GM23248 (cell line): ENCODE measurements at regions not wholly inside any gene's neighbourhood (a gene's known extent, or its start where the extent isn't known, plus 50 kb on each side); places are given as distances from the start of the nearest gene placed in this dataset.

Experiments used
- DNase-seq: peaks from one replicate; pipeline ENCODE4 v3.0.0-alpha.2; 2015
- H2AFZ ChIP-seq: fragments of 200-600 bp; sonication (generic); 2 replicates; pipeline ENCODE4 v1.6.1; 2016; ENCODE audit warnings: antibody characterized with exemption
- H3F3A ChIP-seq: fragments of 200-600 bp; sonication (generic); 2 replicates; pipeline ENCODE4 v1.6.1; 2016; ENCODE audit warnings: mild to moderate bottlenecking, antibody characterized with exemption, mixed run types; ENCODE audit not compliant: insufficient read depth
- H3K27ac ChIP-seq: fragments of 200-600 bp; sonication (generic); 2 replicates; pipeline ENCODE4 v1.5.1; 2016; ENCODE audit warnings: mild to moderate bottlenecking
- H3K27me3 ChIP-seq: fragments of 200-600 bp; sonication (generic); replicated peaks from 2 replicates; pipeline ENCODE4 v1.6.1; 2016; ENCODE audit warnings: mild to moderate bottlenecking; ENCODE audit not compliant: insufficient read depth
- H3K36me3 ChIP-seq: fragments of 200-600 bp; sonication (generic); 2 replicates; pipeline ENCODE4 v1.6.1; 2016; ENCODE audit warnings: low read depth, mild to moderate bottlenecking
- H3K4me1 ChIP-seq: fragments of 200-600 bp; sonication (generic); 2 replicates; pipeline ENCODE4 v1.6.1; 2016; ENCODE audit warnings: mild to moderate bottlenecking; ENCODE audit not compliant: insufficient read depth
- H3K4me2 ChIP-seq: fragments of 200-600 bp; sonication (generic); one replicate; pipeline ENCODE4 v1.6.1; 2016; ENCODE audit warnings: mild to moderate bottlenecking; ENCODE audit not compliant: unreplicated experiment
- H3K4me3 ChIP-seq: fragments of 200-600 bp; sonication (generic); 2 replicates; pipeline ENCODE4 v1.5.1; 2016; ENCODE audit warnings: mild to moderate bottlenecking
- H3K79me2 ChIP-seq: fragments of 200-600 bp; sonication (generic); 2 replicates; pipeline ENCODE4 v1.6.1; 2016; ENCODE audit warnings: mild to moderate bottlenecking; ENCODE audit not compliant: insufficient read depth
- H3K9ac ChIP-seq: fragments of 200-600 bp; sonication (generic); 2 replicates; pipeline ENCODE4 v1.6.1; 2016; ENCODE audit warnings: mild to moderate bottlenecking
- H3K9me2 ChIP-seq: fragments of 200-600 bp; sonication (generic); 2 replicates; pipeline ENCODE4 v1.6.1; 2016; ENCODE audit warnings: mixed run types, mild to moderate bottlenecking, moderate library complexity; ENCODE audit not compliant: insufficient read depth
- H3K9me3 ChIP-seq: fragments of 200-600 bp; sonication (generic); one replicate; pipeline ENCODE4 v1.6.1; 2017; ENCODE audit warnings: low read depth
- H4K20me1 ChIP-seq: fragments of 200-600 bp; sonication (generic); 2 replicates; pipeline ENCODE4 v1.6.0; 2016; ENCODE audit not compliant: insufficient read depth
- EZH2 ChIP-seq: fragments of 200-600 bp; sonication (generic); IDR thresholded peaks from 2 replicates; pipeline ENCODE4 v1.6.1; 2018; ENCODE audit warnings: antibody characterized with exemption, mild to moderate bottlenecking; ENCODE audit not compliant: insufficient read depth, poor library complexity, severe bottlenecking
- EZH2phosphoT487 ChIP-seq: fragments of 200-600 bp; sonication (generic); IDR thresholded peaks from 2 replicates; pipeline ENCODE4 v1.6.1; 2018; ENCODE audit warnings: antibody characterized with exemption, moderate library complexity, mild to moderate bottlenecking, low read depth; ENCODE audit not compliant: insufficient read depth
- WGBS, 2 experiments: methylation state at CpG; one replicate each; pipeline ENCODE4 v1.1.6; 2015 to 2017; ENCODE audit warnings: low lambda C conversion rate in 2 of 2, low coverage in 1 of 2; ENCODE audit errors: missing lambda C conversion rate in 2 of 2; 5-methylcytosine and 5-hydroxymethylcytosine counted together
- in situ Hi-C: fragments of 300-500 bp; cut with MboI; formaldehyde crosslinking; loops from 2 replicates; pipeline ENCODE4 v1.15.0; 2020

GRCh38 chr11:8317159-8317558 is 53.5 kb upstream of the LMO1 start:
- 18 to 27% methylated on average over 2 of the region's 2 CpGs for WGBS, 2 experiments
- Histone ChIP-seq H3K9me2 (no peaks in the 10 kb centered on the region), H3K27ac (no peak overlapping the region), H3K4me1 (no peaks in the 10 kb centered on the region), H3K9ac (no peak overlapping the region), H3K9me3 (no peaks in the 10 kb centered on the region), H2AFZ (no peak overlapping the region), H3K79me2 (no peaks in the 10 kb centered on the region), H3F3A (no peaks in the 10 kb centered on the region), H3K4me2 (no peak overlapping the region), H4K20me1 (no peaks in the 10 kb centered on the region), H3K27me3 (peaks cover 12% of the 10 kb centered on the region), H3K36me3 (no peaks in the 10 kb centered on the region), H3K4me3 (no peak overlapping the region)
- peak; percentile 13 for DNase-seq
- in situ Hi-C loops: no loop called here
- no peak for TF ChIP-seq EZH2
- no peak for TF ChIP-seq EZH2phosphoT487

DNA sequence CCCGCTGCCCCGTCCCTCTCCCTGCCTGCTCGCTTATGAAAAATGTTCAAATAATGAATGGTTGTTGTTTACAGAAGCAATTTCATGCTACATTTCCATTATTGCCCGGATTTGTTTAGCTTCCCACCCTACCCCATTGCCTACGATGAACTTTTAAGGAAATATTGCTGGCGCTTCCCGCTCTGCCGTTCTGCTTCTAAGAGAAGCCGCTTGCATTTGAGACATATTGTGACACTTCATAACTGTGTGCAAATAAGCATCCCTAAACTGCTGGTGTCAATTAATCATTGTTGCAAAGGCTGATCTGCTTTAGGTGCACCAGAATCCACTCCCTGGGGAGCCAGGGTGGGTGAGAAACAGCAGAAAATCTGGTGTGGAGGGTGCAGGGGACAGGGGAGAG is 52.3 kb upstream of the LMO1 start:
- no peak for TF ChIP-seq EZH2phosphoT487
- no peak for TF ChIP-seq EZH2
- DNase-seq: no peak
- in situ Hi-C loops: no loop called here
- no peak overlapping the region for H2AFZ ChIP-seq
- peaks cover 16% of the 10 kb centered on the region for H3K27me3 ChIP-seq
- no peak overlapping the region for H3K4me3 ChIP-seq
- no peak overlapping the region for H3K9ac ChIP-seq
- no peaks in the 10 kb centered on the region for H3K79me2 ChIP-seq
- H4K20me1 ChIP-seq: no peaks in the 10 kb centered on the region
- H3K27ac ChIP-seq: no peak overlapping the region
- H3K9me3 ChIP-seq: no peaks in the 10 kb centered on the region
- H3K36me3 ChIP-seq: no peaks in the 10 kb centered on the region
- no peaks in the 10 kb centered on the region for H3K9me2 ChIP-seq
- no peaks in the 10 kb centered on the region for H3F3A ChIP-seq
- no peak overlapping the region for H3K4me2 ChIP-seq
- WGBS, 2 experiments: 36 to 49% methylated on average over 9 of the region's 9 CpGs
- H3K4me1 ChIP-seq: no peaks in the 10 kb centered on the region

- DNase-seq: no peak
- Histone ChIP-seq H3K36me3 (no peaks in the 10 kb centered on the region), H3K9ac (no peak overlapping the region), H4K20me1 (no peaks in the 10 kb centered on the region), H3K4me2 (no peak overlapping the region), H3K27ac (no peak overlapping the region), H3K4me1 (no peaks in the 10 kb centered on the region), H3K9me2 (no peaks in the 10 kb centered on the region), H3K9me3 (no peaks in the 10 kb centered on the region), H3K79me2 (no peaks in the 10 kb centered on the region), H3F3A (no peaks in the 10 kb centered on the region), H3K27me3 (peaks cover 16% of the 10 kb centered on the region), H3K4me3 (no peak overlapping the region), H2AFZ (no peak overlapping the region)
- in situ Hi-C loops: no loop called here
- 27 to 33% methylated on average over 18 of the region's 18 CpGs for WGBS, 2 experiments
- no peak for TF ChIP-seq EZH2phosphoT487
- no peak for TF ChIP-seq EZH2
Measured at GRCh38 chr11:8315463-8315862, 51.8 kb upstream of the LMO1 start.

DNA sequence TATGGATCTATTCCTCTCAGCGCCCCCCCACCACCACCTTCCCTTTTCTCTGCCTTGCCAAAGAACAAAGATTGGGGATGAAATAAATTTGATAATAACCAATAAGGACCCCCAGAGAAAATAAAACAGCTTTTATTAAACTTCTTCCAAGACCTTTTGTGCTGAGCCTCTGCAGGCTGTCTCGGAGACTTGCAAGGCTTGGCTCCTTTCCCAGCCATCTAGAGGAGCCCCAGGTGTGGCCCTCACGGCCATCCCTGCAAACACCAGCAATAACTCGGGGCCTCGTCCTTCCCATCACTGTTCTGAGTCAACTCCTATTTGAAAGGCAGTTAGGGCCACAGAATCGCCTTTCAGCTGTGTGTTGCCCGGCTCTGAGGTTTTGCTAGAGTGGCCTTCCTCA is 51.2 kb upstream of the LMO1 start:
- 31 to 37% methylated on average over 7 of the region's 7 CpGs for WGBS, 2 experiments

DNA sequence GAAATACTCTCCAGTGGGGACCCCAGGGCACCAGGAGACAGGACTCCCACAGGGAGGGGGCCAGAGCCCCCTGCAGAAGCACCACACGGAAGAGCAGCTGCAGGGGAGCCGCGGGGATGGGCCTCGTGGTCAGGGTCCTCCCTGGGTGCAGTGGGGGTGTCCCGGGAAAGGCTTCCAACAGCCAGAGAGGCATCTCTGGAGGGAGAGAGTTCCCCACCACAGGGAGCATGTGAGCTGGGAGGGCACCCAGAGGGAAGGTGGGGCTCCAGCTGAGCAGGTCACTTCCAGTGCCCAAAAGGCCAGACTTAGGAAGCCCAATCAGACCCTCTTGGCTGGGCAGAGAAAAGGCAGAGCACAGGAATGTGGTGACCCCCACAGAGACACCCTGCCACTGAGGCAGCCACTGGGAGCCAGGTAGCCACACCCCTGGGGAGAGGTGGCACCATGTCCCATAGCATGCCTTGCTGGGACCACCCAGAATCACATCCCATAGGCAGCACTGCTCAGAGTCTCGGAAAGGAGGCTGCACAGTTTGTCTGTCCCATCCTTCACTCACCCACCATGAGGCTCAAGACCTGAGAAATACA is 49.9 kb upstream of the LMO1 start:
- no peak overlapping the region for H2AFZ ChIP-seq
- H3K9me2 ChIP-seq: no peaks in the 10 kb centered on the region
- no peaks in the 10 kb centered on the region for H3F3A ChIP-seq
- H3K9me3 ChIP-seq: no peaks in the 10 kb centered on the region
- no peaks in the 10 kb centered on the region for H3K36me3 ChIP-seq
- H4K20me1 ChIP-seq: no peaks in the 10 kb centered on the region
- TF ChIP-seq EZH2 (no peak), EZH2phosphoT487 (no peak)
- H3K27ac ChIP-seq: no peak overlapping the region
- no peak for DNase-seq
- H3K79me2 ChIP-seq: no peaks in the 10 kb centered on the region
- peaks cover 16% of the 10 kb centered on the region for H3K27me3 ChIP-seq
- no peak overlapping the region for H3K9ac ChIP-seq
- H3K4me2 ChIP-seq: no peak overlapping the region
- H3K4me3 ChIP-seq: no peak overlapping the region
- H3K4me1 ChIP-seq: no peaks in the 10 kb centered on the region
- in situ Hi-C loops: no loop called here
- WGBS, 2 experiments: 53 to 59% methylated on average over 6 of the region's 6 CpGs

More for the DNA sequence above, 51.2 kb upstream of the LMO1 start:
- Histone ChIP-seq H3K27ac (no peak overlapping the region), H3F3A (no peaks in the 10 kb centered on the region), H3K4me3 (no peak overlapping the region), H3K9me2 (no peaks in the 10 kb centered on the region), H3K4me1 (no peaks in the 10 kb centered on the region), H2AFZ (no peak overlapping the region), H3K27me3 (peaks cover 16% of the 10 kb centered on the region), H3K9ac (no peak overlapping the region), H3K36me3 (no peaks in the 10 kb centered on the region), H3K9me3 (no peaks in the 10 kb centered on the region), H3K4me2 (no peak overlapping the region), H4K20me1 (no peaks in the 10 kb centered on the region), H3K79me2 (no peaks in the 10 kb centered on the region)
- in situ Hi-C loops: no loop called here
- DNase-seq: no peak
- TF ChIP-seq EZH2phosphoT487 (no peak), EZH2 (no peak)
